Skeletal muscle cell (primary cell): ENCODE measurements at regions not wholly inside any gene's neighbourhood (a gene's known extent, or its start where the extent isn't known, plus 50 kb on each side); places are given as distances from the start of the nearest gene placed in this dataset.

Source experiments
- DNase-seq: peaks from one replicate; pipeline ENCODE4 v3.0.0-alpha.2; 2010; ENCODE audit warnings: low read depth
- H3K4me3 ChIP-seq: 2 replicates; pipeline ENCODE4 v1.5.1; 2011; ENCODE audit warnings: low read depth, mild to moderate bottlenecking, control low read depth, low read length, moderate library complexity

GRCh38 chr11:15519911-15520310, 405.2 kb downstream of the INSC start:
- no peak for DNase-seq

DNA sequence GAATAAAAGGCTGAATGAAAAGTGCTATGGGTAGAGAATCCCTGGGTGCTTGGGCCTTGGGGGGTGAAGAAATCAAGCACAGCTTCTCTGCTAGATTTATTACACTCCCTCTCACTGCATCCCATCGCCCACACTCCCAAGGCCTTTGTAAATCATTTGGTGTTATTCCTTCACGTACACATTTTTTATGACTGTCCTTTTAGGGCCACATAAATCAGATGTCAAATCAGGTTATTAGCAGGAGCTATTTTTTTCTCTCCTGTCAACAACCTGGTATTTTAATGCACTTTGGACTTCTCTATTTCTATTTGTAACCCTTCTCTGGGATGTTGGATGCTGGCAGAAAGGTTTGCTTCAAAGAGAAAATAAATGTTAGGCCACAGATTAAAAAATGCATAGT, 408.8 kb downstream of the INSC start:
- DNase-seq, result no peak

More at GRCh38 chr11:15519911-15520310, 405.2 kb downstream of the INSC start:
- H3K4me3 ChIP-seq, result no peak overlapping the region

GRCh38 chr11:15525582-15525981, 410.9 kb downstream of the INSC start:
- DNase-seq, result no peak
- no peak overlapping the region for H3K4me3 ChIP-seq

More for the DNA sequence above, 408.8 kb downstream of the INSC start:
- H3K4me3 ChIP-seq, result no peak overlapping the region

- no peak overlapping the region for H3K4me3 ChIP-seq
Observed at GRCh38 chr11:15526032-15526431, 411.3 kb downstream of the INSC start.

GRCh38 chr11:15526859-15527450, 412.2 kb downstream of the INSC start:
- H3K4me3 ChIP-seq, result no peak overlapping the region
- DNase-seq, result no peak

More at GRCh38 chr11:15526032-15526431, 411.3 kb downstream of the INSC start:
- DNase-seq, result no peak

- H3K4me3 ChIP-seq, result no peak overlapping the region
- DNase-seq, result no peak
Observed at GRCh38 chr11:15532432-15532831, 417.7 kb downstream of the INSC start.

DNA sequence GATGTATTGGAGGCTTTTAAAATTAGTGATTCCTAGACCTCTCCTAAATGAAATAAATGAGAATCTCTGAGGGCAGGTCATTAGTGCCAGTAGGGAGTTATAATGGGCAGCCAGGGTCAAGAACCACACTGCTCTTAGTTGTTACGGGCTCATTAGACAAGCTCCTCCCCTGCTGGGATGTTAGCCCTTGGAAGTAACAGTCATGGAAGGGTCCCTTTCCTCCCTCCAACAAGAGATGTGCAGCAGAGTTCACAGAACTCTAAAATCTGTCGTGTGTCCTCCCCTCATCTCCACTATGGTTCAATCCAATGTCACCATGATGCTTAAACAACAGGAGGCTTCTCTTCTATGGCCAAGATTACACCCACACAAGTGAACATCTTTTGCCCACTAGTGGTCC, 419.5 kb downstream of the INSC start:
- no peak overlapping the region for H3K4me3 ChIP-seq
- no peak for DNase-seq

GRCh38 chr11:15535414-15535813, 420.7 kb downstream of the INSC start:
- H3K4me3 ChIP-seq, result no peak overlapping the region
- no peak for DNase-seq

- no peak for DNase-seq
- H3K4me3 ChIP-seq, result no peak overlapping the region
Observed at GRCh38 chr11:15536438-15536837, 421.7 kb downstream of the INSC start.

DNA sequence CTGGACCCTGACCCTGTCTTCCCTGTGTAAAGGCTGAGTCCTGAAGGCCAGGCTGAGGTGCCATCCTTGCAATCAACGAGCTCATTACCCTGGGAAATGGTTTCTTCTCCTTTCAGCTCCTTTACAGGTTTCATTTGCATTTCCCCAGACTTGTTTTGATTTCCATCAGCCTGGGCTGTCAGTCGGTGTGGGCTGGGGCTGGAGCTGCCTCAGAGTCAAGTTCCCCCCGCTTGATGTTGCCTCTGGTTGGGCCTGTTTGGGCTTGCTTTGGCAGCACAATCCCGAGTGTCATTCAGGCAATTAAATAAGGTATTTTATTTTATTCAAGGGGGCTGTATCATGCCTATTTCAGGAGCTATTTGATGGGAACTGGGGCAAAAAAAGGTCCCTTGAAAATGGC, 424.9 kb downstream of the INSC start:
- no peak overlapping the region for H3K4me3 ChIP-seq
- no peak for DNase-seq

- DNase-seq, result no peak
Observed at GRCh38 chr11:15541079-15541478, 426.4 kb downstream of the INSC start.

DNA sequence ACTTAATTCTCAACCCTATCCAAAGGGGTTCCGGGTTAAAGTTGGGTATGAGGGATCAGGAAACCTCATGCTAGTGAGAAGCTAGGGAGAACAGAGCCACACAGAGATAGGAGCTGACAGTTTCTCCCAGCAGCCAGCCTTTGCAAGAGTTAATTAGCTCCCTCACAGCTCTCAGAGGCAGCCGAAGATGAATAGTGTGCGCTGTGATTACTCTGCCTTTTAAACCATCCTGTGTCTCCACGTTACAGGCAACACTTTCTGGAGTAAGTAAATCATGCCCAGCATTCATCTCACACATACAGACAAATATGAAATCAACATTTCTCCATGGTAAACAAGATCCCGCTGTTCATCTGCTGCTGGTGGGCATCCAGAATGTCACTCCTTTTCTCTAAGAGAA, 429.6 kb downstream of the INSC start:
- no peak overlapping the region for H3K4me3 ChIP-seq
- no peak for DNase-seq

More at GRCh38 chr11:15541079-15541478, 426.4 kb downstream of the INSC start:
- no peak overlapping the region for H3K4me3 ChIP-seq

- no peak overlapping the region for H3K4me3 ChIP-seq
- DNase-seq, result no peak
Observed at GRCh38 chr11:15547685-15548084, 433.0 kb downstream of the INSC start.

- H3K4me3 ChIP-seq, result no peak overlapping the region
- DNase-seq, result no peak
Observed at GRCh38 chr11:15551901-15552851, 437.5 kb downstream of the INSC start.

DNA sequence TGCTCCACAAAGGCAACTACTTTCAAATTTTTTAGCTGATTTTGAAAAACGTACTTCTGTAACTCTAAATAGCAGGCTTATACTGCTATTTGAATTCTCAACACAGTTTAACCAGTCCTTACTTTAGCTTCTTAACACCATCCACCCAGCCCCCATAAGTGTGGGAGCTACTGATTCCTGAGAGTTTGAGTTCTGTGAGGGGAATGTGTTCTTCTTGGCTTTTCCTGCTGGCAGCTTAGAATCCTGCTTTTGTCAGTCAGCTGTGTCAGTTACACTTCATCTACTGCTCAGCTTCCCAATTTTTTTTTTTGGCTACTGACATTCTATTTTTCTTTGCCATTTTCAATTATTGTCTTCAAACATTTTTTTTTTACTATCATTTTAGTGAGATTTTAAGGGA, 440.4 kb downstream of the INSC start:
- DNase-seq, result no peak
- H3K4me3 ChIP-seq, result no peak overlapping the region

DNA sequence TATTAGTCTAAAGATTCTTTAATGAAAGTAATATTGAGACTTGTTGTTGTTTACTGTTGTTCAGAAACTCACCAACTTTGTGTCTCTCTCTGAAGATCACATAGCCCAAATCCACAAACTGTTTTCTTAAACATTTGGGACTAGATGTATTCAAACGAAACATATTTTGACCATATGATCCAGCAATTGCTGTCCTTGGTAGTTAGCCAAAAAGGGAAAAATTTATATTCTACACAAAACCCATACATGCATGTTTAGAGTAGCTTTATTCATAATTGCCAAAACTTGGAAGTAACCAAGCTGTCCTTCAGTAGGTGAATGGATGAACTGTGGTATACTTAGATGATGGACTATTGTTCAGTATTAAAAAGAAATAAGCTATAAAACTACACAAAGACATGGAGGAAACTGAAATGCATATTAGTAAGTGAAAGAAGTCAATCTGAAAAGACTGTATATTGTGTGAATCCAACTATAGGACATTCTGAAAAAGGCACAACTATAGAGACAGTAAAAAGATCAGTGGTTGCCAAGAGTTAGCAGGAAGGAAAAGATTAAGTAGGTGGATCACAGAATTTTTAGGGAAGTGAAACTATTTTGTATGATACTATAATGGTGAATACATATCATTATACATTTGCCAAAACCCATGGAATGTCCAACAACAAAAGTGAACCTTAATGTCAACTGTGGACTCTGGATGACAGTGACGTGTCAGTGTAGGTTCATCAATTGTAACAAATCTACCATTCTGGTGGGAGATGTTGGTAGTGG, 442.9 kb downstream of the INSC start:
- H3K4me3 ChIP-seq, result no peak overlapping the region
- no peak for DNase-seq

DNA sequence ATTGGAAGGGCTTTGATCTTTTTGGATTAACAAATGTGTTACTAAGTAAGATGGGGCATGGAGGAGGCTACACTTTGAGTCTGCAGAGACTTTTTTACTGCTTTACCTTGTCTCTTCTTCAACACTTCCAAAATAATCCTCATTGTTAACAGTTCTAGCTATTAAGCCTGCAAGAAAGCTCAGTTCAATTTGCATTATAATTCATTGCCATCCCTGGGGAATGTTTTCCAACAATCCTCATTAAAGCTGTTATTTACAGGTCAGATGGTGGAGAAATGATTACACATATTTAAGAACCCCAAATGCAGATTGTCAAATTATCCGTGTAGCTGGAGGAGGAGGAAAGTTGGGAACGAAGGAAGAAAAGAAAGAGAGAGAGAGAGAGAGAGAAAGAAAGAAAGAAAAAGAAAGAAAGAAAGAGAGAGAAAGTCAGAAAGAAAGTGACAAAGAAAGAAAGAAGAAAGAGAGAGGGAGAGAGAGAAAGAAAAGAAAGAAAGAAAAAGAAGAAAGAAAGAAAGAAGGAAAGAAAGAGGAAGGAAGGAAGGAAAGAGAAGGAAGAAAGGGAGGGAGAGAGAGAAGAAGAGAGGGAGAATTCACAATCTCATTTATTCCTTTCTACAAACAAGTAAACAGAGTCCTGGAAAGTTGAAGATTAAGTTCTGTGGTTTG, 443.9 kb downstream of the INSC start:
- no peak for DNase-seq
- H3K4me3 ChIP-seq, result no peak overlapping the region

DNA sequence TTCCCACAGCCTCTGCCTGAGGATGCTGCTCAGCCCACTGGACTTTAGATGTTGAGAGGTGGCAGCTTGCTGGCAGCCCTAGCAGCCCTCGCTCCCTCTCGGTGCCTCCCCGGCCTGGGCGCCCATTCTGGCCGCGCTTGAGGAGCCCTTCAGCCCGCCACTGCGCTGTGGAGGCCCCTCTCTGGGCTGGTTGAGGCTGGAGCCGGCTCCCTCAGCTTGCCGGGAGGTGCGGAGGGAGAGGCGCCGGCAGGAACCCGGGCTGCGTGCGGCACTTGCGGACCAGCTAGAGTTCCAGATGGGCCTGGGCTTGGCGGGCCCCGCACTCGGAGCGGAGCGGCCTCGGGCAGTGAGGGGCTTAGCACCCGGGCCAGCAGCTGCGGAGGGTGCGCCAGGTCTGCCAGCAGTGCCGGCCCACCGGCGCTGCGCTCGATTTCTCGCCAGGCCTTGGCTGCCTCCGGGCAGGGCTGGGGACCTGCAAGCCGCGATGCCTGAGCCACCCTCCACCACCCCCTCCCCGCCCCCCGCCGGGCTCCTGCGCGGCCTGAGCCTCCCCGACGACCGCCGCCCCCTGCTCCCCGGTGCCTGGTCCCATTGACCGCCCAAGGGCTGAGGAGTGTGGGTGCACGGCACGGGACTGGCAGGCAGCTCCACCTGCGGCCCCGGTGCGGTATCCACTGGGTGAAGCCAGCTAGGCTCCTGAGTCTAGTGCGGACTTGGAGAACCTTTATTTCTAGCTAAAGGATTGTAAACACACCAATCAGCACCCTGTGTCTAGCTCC, 446.2 kb downstream of the INSC start:
- no peak overlapping the region for H3K4me3 ChIP-seq
- no peak for DNase-seq

GRCh38 chr11:15562230-15562629, 447.5 kb downstream of the INSC start:
- H3K4me3 ChIP-seq, result no peak overlapping the region
- DNase-seq, result no peak
